HG03521 (cell line): ENCODE measurements at regions not wholly inside any gene's neighbourhood (a gene's known extent, or its start where the extent isn't known, plus 50 kb on each side); places are given as distances from the start of the nearest gene placed in this dataset.
"Not testable (repeated sequence)": the region's sequence is repeated elsewhere in the genome, so short reads cannot be mapped to it uniquely, and the experiment has no call there.

Experiments
- ATAC-seq: cut with Tn5 transposase; IDR thresholded peaks from one replicate; pipeline ENCODE4 v1.9.1; 2021; ENCODE audit warnings: mild to moderate bottlenecking, moderate library complexity; ENCODE audit not compliant: unreplicated experiment

- no peak for ATAC-seq
These were observed 641.5 kb upstream of the NECTIN3 start for GRCh38 chr3:110430146-110430545.

- no peak for ATAC-seq
These were observed 635.4 kb upstream of the NECTIN3 start for GRCh38 chr3:110436209-110436608.

- not testable (repeated sequence) for ATAC-seq
These were observed 631.5 kb upstream of the NECTIN3 start for GRCh38 chr3:110440066-110440653.

- no peak for ATAC-seq
These were observed 617.5 kb upstream of the NECTIN3 start for GRCh38 chr3:110454066-110454465.

GRCh38 chr3:110456001-110456400 lies 615.6 kb upstream of the NECTIN3 start:
- ATAC-seq = no peak

- ATAC-seq = no peak
These were observed 615.0 kb upstream of the NECTIN3 start for GRCh38 chr3:110456438-110457138.

GRCh38 chr3:110457508-110457907 lies 614.1 kb upstream of the NECTIN3 start:
- no peak for ATAC-seq

- ATAC-seq = no peak
These were observed 612.6 kb upstream of the NECTIN3 start for GRCh38 chr3:110459021-110459420.

GRCh38 chr3:110470310-110470709 lies 601.3 kb upstream of the NECTIN3 start:
- ATAC-seq = no peak

- no peak for ATAC-seq
These were observed 598.2 kb upstream of the NECTIN3 start for GRCh38 chr3:110473405-110473804.

- ATAC-seq = no peak
These were observed 597.2 kb upstream of the NECTIN3 start for GRCh38 chr3:110474397-110474796.

GRCh38 chr3:110478377-110479054 lies 593.1 kb upstream of the NECTIN3 start:
- no peak for ATAC-seq

GRCh38 chr3:110479731-110480130 lies 591.9 kb upstream of the NECTIN3 start:
- no peak for ATAC-seq

GRCh38 chr3:110485389-110485788 lies 586.2 kb upstream of the NECTIN3 start:
- no peak for ATAC-seq

- no peak for ATAC-seq
These were observed 583.8 kb upstream of the NECTIN3 start for GRCh38 chr3:110487840-110488239.

- ATAC-seq = no peak
These were observed 580.2 kb upstream of the NECTIN3 start for GRCh38 chr3:110491413-110491812.

GRCh38 chr3:110492876-110493275 lies 578.7 kb upstream of the NECTIN3 start:
- no peak for ATAC-seq

GRCh38 chr3:110493438-110494092 lies 578.1 kb upstream of the NECTIN3 start:
- no peak for ATAC-seq

GRCh38 chr3:110494093-110494490 lies 577.5 kb upstream of the NECTIN3 start:
- no peak for ATAC-seq

- no peak for ATAC-seq
These were observed 576.9 kb upstream of the NECTIN3 start for GRCh38 chr3:110494728-110495127.

- no peak for ATAC-seq
These were observed 576.3 kb upstream of the NECTIN3 start for GRCh38 chr3:110495201-110495927.
